Natural killer cell (primary cell): ENCODE measurements at regions not wholly inside any gene's neighbourhood (a gene's known extent, or its start where the extent isn't known, plus 50 kb on each side); places are given as distances from the start of the nearest gene placed in this dataset.
"Not testable (repeated sequence)": the region's sequence is repeated elsewhere in the genome, so short reads cannot be mapped to it uniquely, and the experiment has no call there.

Experiments
- ATAC-seq, 3 donors: fragments of 150-1000 bp in 2 of 3; fragments of 200-7000 bp in 1 of 3; cut with Tn5 transposase; 1 replicate in 1 of 3; 2 replicates in 2 of 3; pipeline ENCODE4 v1.10.0; 2021; ENCODE audit warnings: mild to moderate bottlenecking in 2 of 3, moderate library complexity in 2 of 3
- DNase-seq, 2 donors: peaks; one replicate each; pipeline versions ENCODE4 v3.0.0 to v3.0.0-alpha.2; 2013 to 2021; ENCODE audit warnings: mixed read lengths in 1 of 2
- H3K27ac ChIP-seq: one replicate; pipeline ENCODE4 v1.5.1; 2013; ENCODE audit warnings: mild to moderate bottlenecking, low read length
- H3K27me3 ChIP-seq: one replicate; pipeline ENCODE4 v1.6.1; 2013; ENCODE audit warnings: low read length; ENCODE audit not compliant: control insufficient read depth, insufficient read depth
- H3K36me3 ChIP-seq: one replicate; pipeline ENCODE4 v1.6.1; 2013; ENCODE audit warnings: low read length; ENCODE audit not compliant: control insufficient read depth, insufficient read depth
- H3K4me1 ChIP-seq: one replicate; pipeline ENCODE4 v1.6.1; 2013; ENCODE audit warnings: low read length; ENCODE audit not compliant: control insufficient read depth, insufficient read depth
- H3K4me3 ChIP-seq: one replicate; pipeline ENCODE4 v1.5.1; 2013; ENCODE audit warnings: low read length
- H3K9me3 ChIP-seq: one replicate; pipeline ENCODE4 v1.6.1; 2013; ENCODE audit warnings: low read length; ENCODE audit not compliant: control insufficient read depth, insufficient read depth
- H3K27ac Mint-ChIP-seq, 2 donors: one replicate each; pipeline ENCODE4 v1.8.0; 2022; ENCODE audit warnings: mild to moderate bottlenecking in 2 of 2, mixed read lengths in 2 of 2, moderate library complexity in 1 of 2
- H3K27me3 Mint-ChIP-seq, 2 donors: one replicate each; pipeline ENCODE4 v1.8.0; 2022; ENCODE audit warnings: low read depth in 2 of 2, mixed read lengths in 2 of 2
- H3K36me3 Mint-ChIP-seq: one replicate; pipeline ENCODE4 v1.8.0; 2022; ENCODE audit warnings: mixed read lengths
- H3K4me1 Mint-ChIP-seq, 2 donors: one replicate each; pipeline ENCODE4 v1.8.0; 2022; ENCODE audit warnings: mixed read lengths in 2 of 2
- H3K4me3 Mint-ChIP-seq: one replicate; pipeline ENCODE4 v1.8.0; 2022; ENCODE audit warnings: mild to moderate bottlenecking, moderate library complexity, mixed read lengths
- H3K9me3 Mint-ChIP-seq, 2 donors: one replicate each; pipeline ENCODE4 v1.8.0; 2022; ENCODE audit warnings: mixed read lengths in 2 of 2
- CTCF ChIP-seq: fragments of 200-600 bp; IDR thresholded peaks from one replicate; pipeline ENCODE4 v1.8.0; 2022; ENCODE audit warnings: antibody characterized with exemption
- WGBS: methylation state at CpG from one replicate; pipeline ENCODE4 v1.1.7; 2013; ENCODE audit warnings: missing lambda C conversion rate; ENCODE audit not compliant: insufficient coverage; 5-methylcytosine and 5-hydroxymethylcytosine counted together
- intact Hi-C: fragments of 100-400 bp; cut with micrococcal nuclease; formaldehyde crosslinking; loops from one replicate; pipeline ENCODE4 v1.14.2; 2022

GRCh38 chr20:47440857-47441773 is 60.6 kb upstream of the NCOA3 start:
- peaks cover 6% of the 10 kb centered on the region for H3K4me1 ChIP-seq
- H3K27ac Mint-ChIP-seq, result no peak overlapping the region
- WGBS, result 87% methylated on average over 7 of the region's 7 CpGs

GRCh38 chr20:47441774-47442150 is 59.9 kb upstream of the NCOA3 start:
- no peaks in the 10 kb centered on the region for H3K9me3 Mint-ChIP-seq
- no peak overlapping the region for H3K4me3 ChIP-seq
- H3K4me3 Mint-ChIP-seq, result no peak overlapping the region
- intact Hi-C loops, result no loop called here
- no peak overlapping the region for H3K27ac ChIP-seq
- 93% methylated on average over 3 of the region's 4 CpGs for WGBS
- H3K9me3 ChIP-seq, result no peaks in the 10 kb centered on the region
- peaks cover 6 to 8% of the 10 kb centered on the region in 2 donors for H3K4me1 Mint-ChIP-seq
- no peaks in the 10 kb centered on the region for H3K36me3 Mint-ChIP-seq
- TF ChIP-seq CTCF, result no peak
- ATAC-seq (no peak), DNase-seq (no peak)
- H3K4me1 ChIP-seq, result peaks cover 6% of the 10 kb centered on the region
- no peaks in the 10 kb centered on the region for H3K27me3 Mint-ChIP-seq
- no peaks in the 10 kb centered on the region for H3K36me3 ChIP-seq
- no peak overlapping the region for H3K27ac Mint-ChIP-seq
- H3K27me3 ChIP-seq, result no peaks in the 10 kb centered on the region

More at GRCh38 chr20:47440857-47441773, 60.6 kb upstream of the NCOA3 start:
- no peak for TF ChIP-seq CTCF
- intact Hi-C loops, result no loop called here
- Mint-ChIP-seq H3K4me1 (peaks cover 6 to 8% of the 10 kb centered on the region in 2 donors), H3K36me3 (no peaks in the 10 kb centered on the region), H3K27me3 (no peaks in the 10 kb centered on the region), H3K4me3 (no peak overlapping the region), H3K9me3 (no peaks in the 10 kb centered on the region)
- Histone ChIP-seq H3K9me3 (no peaks in the 10 kb centered on the region), H3K36me3 (no peaks in the 10 kb centered on the region), H3K4me3 (no peak overlapping the region), H3K27me3 (no peaks in the 10 kb centered on the region), H3K27ac (no peak overlapping the region)
- no peak for DNase-seq
- no peak for ATAC-seq

DNA sequence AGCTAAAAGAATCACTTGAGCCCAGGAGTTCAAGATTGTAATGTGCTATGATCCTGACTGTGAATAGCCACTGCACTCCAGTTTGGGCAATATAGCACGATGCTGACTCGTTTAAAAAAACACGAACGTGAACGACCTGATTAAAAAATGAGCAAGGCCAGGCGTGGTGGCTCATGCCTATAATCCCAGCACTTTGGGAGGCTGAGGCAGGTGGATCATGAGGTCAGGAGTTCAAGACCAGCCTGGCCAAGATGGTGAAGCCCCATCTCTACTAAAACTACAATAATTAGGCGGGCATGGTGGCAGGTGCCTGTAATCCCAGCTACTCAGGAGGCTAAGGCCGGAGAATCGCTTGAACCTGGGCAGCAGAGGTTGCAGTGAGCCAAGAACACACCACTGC is 58.6 kb upstream of the NCOA3 start:
- ATAC-seq, DNase-seq, H3K36me3 Mint-ChIP-seq, H3K9me3 ChIP-seq, H3K27me3 Mint-ChIP-seq, H3K27me3 ChIP-seq, H3K27ac Mint-ChIP-seq, intact Hi-C loops, H3K4me1 ChIP-seq, H3K4me3 Mint-ChIP-seq, H3K36me3 ChIP-seq, H3K9me3 Mint-ChIP-seq, H3K4me1 Mint-ChIP-seq, H3K4me3 ChIP-seq, H3K27ac ChIP-seq: not testable (repeated sequence)
- 92% methylated on average over 9 of the region's 9 CpGs for WGBS

DNA sequence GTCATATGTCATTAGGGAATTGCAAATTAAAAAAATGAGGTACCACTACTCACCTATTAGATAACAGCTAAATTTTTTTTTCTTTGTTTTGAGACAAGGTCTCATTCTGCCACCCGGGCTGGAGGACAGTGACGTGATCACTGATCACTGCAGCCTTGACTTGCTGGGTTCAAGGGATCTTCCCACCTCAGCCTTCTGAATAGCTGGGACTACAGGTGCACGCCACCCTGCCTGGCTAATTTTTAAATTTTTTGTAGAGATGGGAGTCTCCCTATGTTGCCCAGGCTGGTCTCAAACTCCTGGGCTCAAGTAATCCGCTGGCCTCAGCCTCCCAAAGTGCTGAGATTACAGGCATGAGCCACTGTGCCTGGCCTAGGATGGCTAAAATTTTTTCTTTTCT is 57.1 kb upstream of the NCOA3 start:
- no peak for ATAC-seq
- no peak overlapping the region for H3K27ac Mint-ChIP-seq

More for the DNA sequence above, 57.1 kb upstream of the NCOA3 start:
- no peak for TF ChIP-seq CTCF
- H3K36me3 ChIP-seq, result no peaks in the 10 kb centered on the region
- H3K4me3 ChIP-seq, result no peak overlapping the region
- H3K27ac ChIP-seq, result no peak overlapping the region
- DNase-seq, result no peak
- no peaks in the 10 kb centered on the region for H3K4me1 Mint-ChIP-seq
- no peaks in the 10 kb centered on the region for H3K27me3 ChIP-seq
- 97% methylated on average over 4 of the region's 4 CpGs for WGBS
- no peaks in the 10 kb centered on the region for H3K4me1 ChIP-seq
- H3K9me3 Mint-ChIP-seq, result no peaks in the 10 kb centered on the region
- no peak overlapping the region for H3K4me3 Mint-ChIP-seq
- intact Hi-C loops, result no loop called here
- no peaks in the 10 kb centered on the region for H3K27me3 Mint-ChIP-seq
- no peaks in the 10 kb centered on the region for H3K36me3 Mint-ChIP-seq
- no peaks in the 10 kb centered on the region for H3K9me3 ChIP-seq
